ENCODE measurements at regions not wholly inside any gene's neighbourhood (a gene's known extent, or its start where the extent isn't known, plus 50 kb on each side); places are given as distances from the start of the nearest gene placed in this dataset.

GRCh38 chr5:101943784-101944183, 352.3 kb downstream of the SLCO4C1 start:
- H3K23ac ChIP-seq (ENCODE audit: insufficient read length) = no peak overlapping the region
- no peaks in the 10 kb centered on the region for H3K23me2 ChIP-seq (ENCODE audit: low read depth, low read length)
- H3K36me3 ChIP-seq (ENCODE audit: control insufficient read depth in 2 of 4, insufficient read depth in 4 of 4, low read length in 3 of 4) = no peaks in the 10 kb centered on the region
- no peak overlapping the region for H4K8ac ChIP-seq (ENCODE audit: extremely low read depth, insufficient read depth, low read length)
- H3K79me2 ChIP-seq (ENCODE audit: control insufficient read depth in 1 of 2, insufficient read depth in 2 of 2, low read length in 2 of 2) = no peaks in the 10 kb centered on the region
- peaks cover 0 to 4% (median 2%) of the 10 kb centered on the region in 4 experiments; a peak in 4 of 7 replicates for H3K4me1 ChIP-seq (replicated peaks in 1 of 4; ENCODE audit: control insufficient read depth in 3 of 4, insufficient read depth in 4 of 4, low read length in 3 of 4)
- no peak overlapping the region for H3K9ac ChIP-seq (replicated peaks in 1 of 4; ENCODE audit: extremely low read depth in 1 of 4, low read depth in 3 of 4, low read length in 3 of 4)
- no peak overlapping the region for H3K27ac ChIP-seq (ENCODE audit: low read depth, low read length)
- no peak overlapping the region for H4K91ac ChIP-seq (replicated peaks; ENCODE audit: insufficient read length, low read length)
- H3K4me3 ChIP-seq (ENCODE audit: extremely low read depth in 1 of 4, insufficient read depth in 2 of 4, low read depth in 3 of 4, low read length in 4 of 4) = no peak overlapping the region
- H3K79me1 ChIP-seq (ENCODE audit: low read depth, low read length) = no peaks in the 10 kb centered on the region
- H4K5ac ChIP-seq (ENCODE audit: insufficient read length, low read depth, low read length) = no peak overlapping the region
- H3K14ac ChIP-seq (ENCODE audit: insufficient read length) = no peak overlapping the region
- H3K56ac ChIP-seq (replicated peaks; ENCODE audit: insufficient read length, low read depth, low read length) = no peak overlapping the region
- no peak overlapping the region for H2AK5ac ChIP-seq (ENCODE audit: low read depth, low read length)
- H4K20me1 ChIP-seq (replicated peaks in 1 of 2; ENCODE audit: control insufficient read depth in 1 of 2, insufficient read depth in 2 of 2, low read length in 2 of 2) = no peaks in the 10 kb centered on the region
- H3K4ac ChIP-seq (replicated peaks; ENCODE audit: insufficient read length, low read depth, low read length) = no peak overlapping the region
- no peak overlapping the region for H3K4me2 ChIP-seq (ENCODE audit: insufficient read depth in 1 of 2, low read depth in 2 of 2, low read length in 2 of 2)
- H3K18ac ChIP-seq (ENCODE audit: extremely low read depth, low read length) = no peak overlapping the region
- no peak overlapping the region for H2BK15ac ChIP-seq (ENCODE audit: low read length)
- no peak overlapping the region for H2BK12ac ChIP-seq (ENCODE audit: low read depth, low read length)
- H2BK20ac ChIP-seq (ENCODE audit: low read length) = no peak overlapping the region
- WGBS, 2 experiments (ENCODE audit: extremely low coverage in 1 of 2, insufficient coverage in 1 of 2, insufficient read length in 1 of 2, insufficient replicate concordance in 2 of 2, low coverage in 1 of 2, low lambda C conversion rate in 2 of 2, missing lambda C conversion rate in 1 of 2) = 81% methylated on average over 1 of the region's 1 CpG; no CpG with 5 or more reads in 1 of the 2 experiments
- no peak for FAIRE-seq
- DNase-seq (ENCODE audit: low read depth in 1 of 2, low spot score in 2 of 2) = no peak
- H2BK120ac ChIP-seq (replicated peaks; ENCODE audit: low read depth, low read length) = no peak overlapping the region
- no peak overlapping the region for H2BK5ac ChIP-seq (ENCODE audit: low read depth, low read length)
- no peak overlapping the region for H2AFZ ChIP-seq (ENCODE audit: low read length)
- POLR2A ChIA-PET (ENCODE audit: partially characterized antibody) = no interaction called here
- H3K9me3 ChIP-seq (ENCODE audit: insufficient read depth in 2 of 2, low read depth in 1 of 2, low read length in 1 of 2) = no peaks in the 10 kb centered on the region
- no peaks in the 10 kb centered on the region for H3K27me3 ChIP-seq (replicated peaks in 1 of 4; ENCODE audit: control insufficient read depth in 3 of 4, extremely low read depth in 1 of 4, insufficient read depth in 3 of 4, low read length in 3 of 4)
- CTCF ChIA-PET (ENCODE audit: partially characterized antibody) = interaction anchor here (0.8 to 3.9 kb wide), 9 partner anchors 13 to 353 kb away, joined by 3 to 41 read pairs (median 14); partner anchors contain the start of gene SLCO4C1
- TF ChIP-seq KDM5A (IDR thresholded peaks at IDR 0.05; ENCODE audit: low read length) (no peak), NRF1 (IDR thresholded peaks at IDR 0.05; ENCODE audit: low read depth, low read length) (no peak), SP4 (IDR thresholded peaks at IDR 0.05; ENCODE audit: low read length) (no peak), RNF2 (IDR thresholded peaks at IDR 0.05; ENCODE audit: borderline replicate concordance, low read depth, low read length, missing control alignments, poor library complexity, severe bottlenecking) (no peak), EGR1 (IDR thresholded peaks at IDR 0.05; ENCODE audit: borderline replicate concordance, low read depth, low read length) (no peak), KDM4A (IDR thresholded peaks at IDR 0.05; ENCODE audit: low read depth, low read length, severe bottlenecking) (no peak), CHD1 (IDR thresholded peaks at IDR 0.05; ENCODE audit: low read depth, low read length) (no peak), SAP30 (IDR thresholded peaks at IDR 0.05; ENCODE audit: insufficient read depth, insufficient replicate concordance, low read length) (no peak), CBX5 (IDR thresholded peaks at IDR 0.05; ENCODE audit: low read depth, low read length) (no peak), BCL11A (IDR thresholded peaks at IDR 0.05; ENCODE audit: low read depth in 2 of 2, low read length in 2 of 2) (no peak)
- TF ChIP-seq, protein P1, sequence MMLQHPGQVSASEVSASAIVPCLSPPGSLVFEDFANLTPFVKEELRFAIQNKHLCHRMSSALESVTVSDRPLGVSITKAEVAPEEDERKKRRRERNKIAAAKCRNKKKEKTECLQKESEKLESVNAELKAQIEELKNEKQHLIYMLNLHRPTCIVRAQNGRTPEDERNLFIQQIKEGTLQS (IDR thresholded peaks at IDR 0.05; ENCODE audit: insufficient read depth, low read depth, low read length) = no peak
- TF ChIP-seq, protein P2, sequence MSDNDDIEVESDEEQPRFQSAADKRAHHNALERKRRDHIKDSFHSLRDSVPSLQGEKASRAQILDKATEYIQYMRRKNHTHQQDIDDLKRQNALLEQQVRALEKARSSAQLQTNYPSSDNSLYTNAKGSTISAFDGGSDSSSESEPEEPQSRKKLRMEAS (IDR thresholded peaks at IDR 0.05) = no peak
- TF ChIP-seq, protein P3, sequence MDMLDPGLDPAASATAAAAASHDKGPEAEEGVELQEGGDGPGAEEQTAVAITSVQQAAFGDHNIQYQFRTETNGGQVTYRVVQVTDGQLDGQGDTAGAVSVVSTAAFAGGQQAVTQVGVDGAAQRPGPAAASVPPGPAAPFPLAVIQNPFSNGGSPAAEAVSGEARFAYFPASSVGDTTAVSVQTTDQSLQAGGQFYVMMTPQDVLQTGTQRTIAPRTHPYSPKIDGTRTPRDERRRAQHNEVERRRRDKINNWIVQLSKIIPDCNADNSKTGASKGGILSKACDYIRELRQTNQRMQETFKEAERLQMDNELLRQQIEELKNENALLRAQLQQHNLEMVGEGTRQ (IDR thresholded peaks at IDR 0.05; ENCODE audit: low read length) = no peak

Data from H1 (cell line).